ENCODE measurements at regions not wholly inside any gene's neighbourhood (a gene's known extent, or its start where the extent isn't known, plus 50 kb on each side); places are given as distances from the start of the nearest gene placed in this dataset.

DNA sequence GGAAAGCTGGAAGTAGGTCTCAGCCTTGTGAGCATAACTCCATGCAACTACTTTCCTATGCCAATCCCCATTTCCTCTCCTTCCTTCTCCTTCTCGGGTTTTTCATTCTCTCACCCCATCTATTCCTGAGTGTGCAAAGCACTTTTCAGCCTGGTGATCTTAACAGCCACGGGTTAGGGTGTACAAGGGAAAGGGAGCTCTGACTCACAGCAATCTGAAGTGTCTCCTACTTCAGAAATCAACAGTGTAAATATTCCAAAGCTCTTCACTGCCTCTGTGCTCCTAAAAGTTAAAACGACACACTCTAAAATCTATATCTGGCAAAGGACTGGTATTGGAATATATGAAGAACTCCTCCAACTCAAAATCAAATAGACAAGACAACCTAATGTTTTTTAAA is 268.0 kb upstream of the IRX3 start:
- DNase-seq = no peak

- DNase-seq = no peak
Observed at GRCh38 chr16:54548281-54548680, 261.7 kb upstream of the IRX3 start.

DNA sequence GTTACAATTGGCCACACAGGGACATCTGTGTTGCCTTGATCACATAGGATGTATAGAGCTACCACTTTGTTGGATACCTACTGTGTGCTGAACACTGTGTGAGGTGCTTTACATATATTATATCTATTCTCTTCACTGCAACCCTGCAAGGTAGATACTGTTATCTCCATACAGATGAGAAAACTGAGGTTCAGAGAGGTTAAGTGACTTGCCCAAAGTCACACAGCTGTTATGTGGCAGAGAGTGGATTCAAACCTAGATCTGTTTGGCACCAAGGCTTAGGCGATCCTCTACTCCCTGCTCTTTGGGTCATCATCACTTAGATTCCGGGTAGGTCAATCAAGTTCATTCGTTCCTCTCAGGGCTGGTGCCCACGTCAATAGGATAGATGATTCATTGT is 260.5 kb upstream of the IRX3 start:
- DNase-seq = no peak

GRCh38 chr16:54546521-54546920 is 259.9 kb upstream of the IRX3 start:
- DNase-seq = no peak

- DNase-seq = no peak
Observed at GRCh38 chr16:54545854-54546511, 259.4 kb upstream of the IRX3 start.

DNA sequence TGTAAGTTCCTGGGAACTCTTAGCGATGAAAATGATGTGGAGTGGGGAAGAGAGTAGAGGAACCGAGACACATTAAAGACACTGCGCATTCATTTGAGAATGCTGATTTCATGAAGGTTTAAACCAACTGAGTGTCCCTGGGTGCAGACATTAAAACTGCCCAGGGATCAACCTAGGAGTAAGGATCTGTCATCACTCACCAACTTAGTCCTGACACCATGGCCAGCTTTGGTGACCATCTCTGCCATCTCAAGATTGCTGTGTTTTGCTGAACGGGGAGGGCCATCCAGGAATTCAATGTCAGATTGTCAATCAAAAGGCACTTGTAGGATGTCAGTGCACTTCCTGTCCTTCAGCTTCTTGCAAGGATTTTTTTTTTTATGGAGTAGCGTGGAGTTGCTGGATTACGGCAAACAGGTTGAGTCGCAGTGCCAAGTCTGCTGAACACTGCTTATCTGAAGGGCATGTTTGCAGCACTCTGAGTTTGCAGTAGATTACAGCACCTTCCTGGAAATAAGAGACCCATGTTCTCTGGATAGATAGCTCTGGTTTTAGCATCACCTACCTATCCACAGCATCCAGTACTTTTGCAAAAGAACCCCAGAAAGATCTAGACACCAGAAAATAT is 258.1 kb upstream of the IRX3 start:
- DNase-seq = no peak

DNA sequence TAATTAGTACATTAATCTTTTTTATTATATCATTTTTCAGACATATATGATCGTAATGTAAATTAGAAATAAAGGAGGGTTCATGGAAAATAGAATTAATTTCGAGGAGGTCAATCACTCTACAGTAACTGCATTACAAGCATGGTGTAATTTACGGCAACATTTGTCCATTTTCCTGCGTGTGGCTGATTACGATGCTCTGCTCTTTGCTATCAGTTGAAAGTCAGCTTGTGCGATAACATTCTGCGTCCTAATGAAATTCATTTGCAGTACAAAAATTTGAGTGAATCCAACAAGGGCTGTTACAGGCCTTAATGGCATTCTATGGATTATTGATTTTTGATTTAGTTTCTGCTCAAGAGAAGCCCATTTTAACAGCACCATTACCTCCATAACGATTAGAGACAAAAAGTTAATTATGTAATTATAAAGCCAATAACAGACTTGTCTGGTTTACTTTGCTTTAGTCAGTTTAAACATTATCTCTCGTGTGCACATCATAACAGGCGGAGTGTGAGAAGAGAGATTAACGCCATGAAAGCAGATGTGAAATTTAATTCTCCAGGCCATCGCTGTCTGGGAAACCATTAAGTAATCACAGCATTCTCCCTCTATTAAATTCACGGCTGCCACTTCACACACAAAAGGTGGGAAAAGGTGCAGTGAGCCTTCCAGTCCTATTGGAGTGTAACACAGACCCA is 256.4 kb upstream of the IRX3 start:
- DNase-seq = peak; percentile 48

- DNase-seq = no peak
Observed at GRCh38 chr16:54540525-54541180, 254.1 kb upstream of the IRX3 start.

- no peak for DNase-seq
Observed at GRCh38 chr16:54538276-54538675, 251.7 kb upstream of the IRX3 start.

DNA sequence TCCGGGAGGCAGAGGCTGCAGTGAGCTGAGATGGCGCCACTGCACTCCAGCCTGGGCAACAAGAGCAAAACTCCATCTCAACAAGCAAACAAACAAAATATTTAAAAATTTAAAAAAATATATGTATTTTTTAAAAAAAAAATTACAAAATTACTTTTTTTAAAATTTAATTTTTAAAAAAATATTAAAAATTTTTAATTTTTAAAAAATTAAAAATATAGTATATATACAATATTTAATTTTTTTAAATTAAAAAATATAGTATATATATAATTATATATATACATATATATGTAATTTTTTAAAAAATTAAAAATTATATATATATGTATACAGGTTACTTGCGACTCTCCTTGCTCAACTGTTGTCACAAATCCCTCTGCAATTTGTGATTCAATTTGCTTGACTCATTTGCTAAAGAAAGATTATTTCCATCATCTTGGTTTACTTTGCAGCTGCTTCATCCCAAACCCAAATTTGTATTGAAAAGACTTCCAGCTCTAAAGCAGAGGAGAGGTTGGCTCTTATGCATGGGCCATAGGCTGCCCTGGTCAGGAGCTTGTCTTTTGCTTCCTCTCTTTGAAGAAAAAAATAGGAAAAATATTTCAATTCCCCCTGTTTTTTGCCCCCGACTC is 247.4 kb upstream of the IRX3 start:
- DNase-seq = no peak

- DNase-seq = no peak
Observed at GRCh38 chr16:54526916-54527315, 240.3 kb upstream of the IRX3 start.

DNA sequence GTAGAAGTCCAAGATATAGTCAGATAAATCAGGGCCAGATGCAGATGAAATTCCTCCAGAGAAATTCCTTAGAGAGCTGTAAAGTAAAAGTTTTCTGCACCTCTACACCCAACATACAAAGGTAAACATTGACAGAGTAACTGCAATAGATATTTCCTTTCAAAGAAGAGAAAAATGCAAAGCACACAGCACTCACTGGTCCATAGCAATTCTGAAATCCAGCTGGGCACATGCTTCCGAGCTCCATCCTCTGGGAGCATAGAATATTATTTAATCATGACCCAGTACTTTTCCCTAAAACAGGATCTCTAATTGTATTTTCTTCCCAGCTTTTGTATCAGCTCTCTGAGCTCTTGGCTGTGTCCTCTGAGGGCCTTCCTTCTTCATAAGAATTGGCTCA is 239.5 kb upstream of the IRX3 start:
- DNase-seq = no peak

DNA sequence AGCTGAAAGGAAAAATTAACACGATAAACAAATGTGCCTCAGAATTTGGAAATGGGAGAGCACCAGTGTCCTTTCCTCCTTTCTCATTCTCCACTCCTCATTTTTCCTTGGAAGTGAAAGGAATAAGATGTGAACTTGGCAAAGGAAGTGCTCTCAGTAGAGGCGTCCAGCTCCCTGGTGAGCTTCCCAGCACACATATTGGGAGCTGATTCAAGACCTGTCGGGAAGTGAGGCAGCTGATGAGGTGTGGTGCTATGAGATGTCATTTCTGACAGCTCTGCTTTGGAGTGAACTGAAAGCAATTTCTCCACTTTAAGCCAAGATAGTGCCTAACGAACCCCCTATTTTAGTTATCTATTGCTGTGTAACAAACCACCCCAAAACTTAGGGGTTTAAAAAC is 238.5 kb upstream of the IRX3 start:
- no peak for DNase-seq

DNA sequence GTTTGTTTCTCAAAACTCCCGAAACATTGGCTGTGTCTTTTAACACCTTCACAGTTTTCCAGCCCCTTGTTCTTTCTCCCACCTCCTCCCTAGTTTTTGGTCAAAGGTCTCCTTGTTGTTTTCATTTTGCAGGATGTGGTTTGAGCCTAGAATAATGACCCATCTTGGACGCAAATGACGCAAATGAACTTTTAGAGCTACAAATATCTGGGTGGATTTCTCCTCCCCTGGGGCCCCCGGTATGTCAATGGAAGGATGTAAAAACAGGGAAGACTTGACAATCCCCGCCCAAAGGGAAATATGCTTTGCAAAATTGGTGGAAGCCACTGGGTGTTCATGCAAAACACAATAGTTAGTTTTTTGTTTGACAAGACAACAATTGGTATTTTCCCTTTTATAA is 236.0 kb upstream of the IRX3 start:
- DNase-seq = no peak

GRCh38 chr16:54521327-54521726 is 234.7 kb upstream of the IRX3 start:
- DNase-seq = no peak

DNA sequence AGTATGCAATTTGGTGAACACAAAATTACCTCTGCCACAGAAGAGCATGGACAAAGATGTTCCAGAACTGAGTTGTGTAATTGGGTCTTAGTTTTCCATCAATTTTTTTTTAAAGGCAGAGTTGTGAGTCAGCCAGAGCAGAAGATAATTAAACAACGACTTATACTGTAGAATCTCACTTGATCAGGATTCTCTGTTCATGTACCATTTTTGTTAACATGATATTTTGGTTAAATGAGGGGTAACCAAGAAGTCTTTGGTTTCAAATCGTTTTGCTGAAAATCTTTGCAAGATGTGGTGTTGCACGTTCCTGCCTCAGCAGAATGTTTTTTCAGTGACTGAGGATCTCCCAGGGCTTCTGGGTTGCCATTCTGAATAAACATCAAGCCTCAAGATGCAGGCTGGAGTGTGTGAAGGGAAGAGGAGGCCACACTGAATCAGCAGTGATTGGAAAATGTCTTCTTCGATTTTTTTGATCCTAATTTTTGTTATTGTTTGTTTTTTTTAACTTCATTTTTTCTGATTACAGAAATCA is 232.6 kb upstream of the IRX3 start:
- DNase-seq = no peak

DNA sequence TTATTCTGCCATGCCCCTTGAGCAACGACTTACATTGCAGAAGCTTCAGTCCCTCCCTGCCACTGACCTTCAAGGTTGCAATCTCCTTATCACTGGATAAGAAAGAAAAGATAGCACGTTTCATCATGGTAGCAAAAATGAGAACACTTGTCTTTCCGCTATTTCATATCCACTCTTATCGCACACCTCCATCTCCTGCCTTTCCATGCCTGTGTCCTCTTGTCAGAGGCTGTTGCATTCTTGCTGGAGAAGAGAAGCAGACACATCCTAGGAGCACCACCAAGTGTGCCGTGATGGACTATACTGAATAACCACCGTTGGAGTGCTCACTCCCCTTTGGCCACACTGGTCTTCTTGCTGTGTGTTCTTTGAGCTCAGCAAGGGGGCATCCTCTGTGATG is 230.6 kb upstream of the IRX3 start:
- no peak for DNase-seq

GRCh38 chr16:54512467-54512995 is 225.9 kb upstream of the IRX3 start:
- peak; percentile 26 for DNase-seq

DNA sequence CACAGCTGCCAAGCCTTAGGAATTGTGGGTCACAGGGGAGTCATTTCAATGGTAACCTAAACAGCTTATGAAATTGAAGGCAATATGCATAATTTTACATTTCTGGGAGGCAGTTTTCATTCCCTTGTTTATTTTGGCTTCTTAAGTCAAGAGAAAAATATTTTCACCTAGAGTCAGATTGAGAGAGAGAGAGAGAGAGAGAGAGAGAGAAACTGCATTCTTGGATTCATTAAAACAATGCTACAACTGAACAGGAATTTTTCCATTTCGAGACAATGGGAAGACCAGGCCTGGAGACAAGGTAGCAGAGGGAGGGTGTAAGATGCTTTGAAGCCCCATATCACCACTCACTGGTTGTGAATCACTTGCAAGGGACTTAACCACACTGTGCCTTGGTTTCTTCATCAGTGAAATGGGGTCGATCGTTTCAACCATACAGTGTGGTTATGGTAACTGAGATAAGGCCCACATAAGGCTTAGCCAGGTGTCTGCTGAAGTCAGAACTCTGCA is 224.7 kb upstream of the IRX3 start:
- no peak for DNase-seq

GRCh38 chr16:54510685-54511221 is 224.2 kb upstream of the IRX3 start:
- peak; percentile 37 for DNase-seq

- DNase-seq = no peak
Observed at GRCh38 chr16:54509456-54509855, 222.9 kb upstream of the IRX3 start.

DNA sequence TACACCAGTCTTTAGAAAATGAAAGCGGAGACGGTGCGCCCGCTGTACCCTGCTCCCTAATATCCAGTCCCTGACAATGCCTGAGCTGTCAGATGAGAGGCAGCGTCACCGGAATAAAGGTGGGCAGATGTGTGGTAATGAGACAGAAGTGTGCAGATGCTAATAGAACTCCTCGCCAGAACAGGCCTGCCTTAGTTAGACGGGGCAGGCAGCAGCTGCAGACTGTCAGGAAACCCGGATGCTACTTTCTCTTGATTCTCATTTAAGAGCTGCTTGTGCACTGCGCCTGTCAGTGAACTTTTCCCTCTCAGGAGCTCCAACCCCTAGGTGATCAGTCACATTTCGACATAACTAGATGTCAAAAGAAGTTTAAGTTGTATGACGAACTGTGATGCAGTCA is 221.8 kb upstream of the IRX3 start:
- DNase-seq = no peak
